Heart right ventricle (tissue), 16 donors: ENCODE measurements at regions not wholly inside any gene's neighbourhood (a gene's known extent, or its start where the extent isn't known, plus 50 kb on each side); places are given as distances from the start of the nearest gene placed in this dataset.

Experiments
- ATAC-seq, 8 donors: fragments of 200-7000 bp; cut with Tn5 transposase; one replicate each; pipeline ENCODE4 v1.9.1; 2020; ENCODE audit warnings: mild to moderate bottlenecking in 8 of 8, moderate library complexity in 8 of 8, moderate number of reproducible peaks in 1 of 8
- DNase-seq, 2 donors: peaks; one replicate each; pipeline ENCODE4 v3.0.0-alpha.2; 2020
- H3K27ac ChIP-seq, 10 donors: fragments of 200-600 bp; sonication (generic) in 2 of 10; one replicate each; pipeline versions ENCODE4 v1.5.0 to v1.8.0; 2020 to 2022; ENCODE audit warnings: mild to moderate bottlenecking in 3 of 10
- H3K27me3 ChIP-seq, 7 donors: fragments of 200-600 bp; one replicate each; pipeline ENCODE4 v1.8.0; 2021 to 2022; ENCODE audit warnings: mild to moderate bottlenecking in 2 of 7
- H3K36me3 ChIP-seq, 9 donors: fragments of 200-600 bp; sonication (generic) in 1 of 9; one replicate each; pipeline versions ENCODE4 v1.5.0 to v1.8.0; 2020 to 2022; ENCODE audit warnings: mild to moderate bottlenecking in 2 of 9
- H3K4me1 ChIP-seq, 9 donors: fragments of 200-600 bp; sonication (generic) in 1 of 9; one replicate each; pipeline versions ENCODE4 v1.5.0 to v1.8.0; 2020 to 2022; ENCODE audit warnings: mild to moderate bottlenecking in 4 of 9
- H3K4me3 ChIP-seq, 10 donors: fragments of 200-600 bp; sonication (generic) in 2 of 10; one replicate each; pipeline versions ENCODE4 v1.5.0 to v1.8.0; 2020 to 2022; ENCODE audit warnings: mild to moderate bottlenecking in 7 of 10, moderate library complexity in 2 of 10
- H3K9me3 ChIP-seq, 11 donors: fragments of 200-600 bp in 10 of 11; sonication (generic) in 2 of 11; one replicate each; pipeline versions ENCODE4 v1.5.0 to v1.8.0; 2013 to 2022; ENCODE audit warnings: mild to moderate bottlenecking in 2 of 11, control low read depth in 1 of 11, moderate library complexity in 1 of 11
- CTCF ChIP-seq, 9 donors: fragments of 200-600 bp; sonication (generic) in 2 of 9; IDR thresholded peaks; one replicate each; pipeline versions ENCODE4 v1.5.0 to v1.8.0; 2021 to 2022; ENCODE audit warnings: antibody characterized with exemption in 9 of 9, mild to moderate bottlenecking in 5 of 9, moderate library complexity in 1 of 9
- WGBS, 2 donors: extraction: QIAGEN DNeasy Blood & Tissue Kit; methylation state at CpG; one replicate each; pipeline ENCODE4 v1.1.7; 2013; ENCODE audit warnings: inconsistent platforms in 1 of 2; 5-methylcytosine and 5-hydroxymethylcytosine counted together
- intact Hi-C, 10 donors: fragments of 100-400 bp; cut with DNase I; formaldehyde crosslinking; loops; one replicate each; pipeline versions ENCODE4 v1.11.1 to v1.14.2; 2022
- donor health status: Arrhythmogenic right ventricular cardiomyopathy.
- donor health status: ischemic (EF 13 %, LVEDD 7.1; RV severe dilation, severe dysfunction).
- donor health status: healthy with polysubstance abuse.
- donor health status: DM: no; HTN: yes; CAD: no.
- donor health status: DM: no; HTN: no; CAD: no.
- donor health status: ischemic (EF 25% LVEDD 6.9; RV normal size, moderate dysfunction).
- donor health status: ischemic (EF 25% LVEDD 5.7; RV mildly dilated, moderate dysfunction).
- donor health status: healthy.
- donor health status: DM: yes; HTN: yes; CAD: no.
- donor health status: Ischemic cardiomyopathy.
- donor health status: ischemic (EF 35%, LVEDD 5.7; RV mildly dilated, moderate dysfunction).
- donor health status: nonischemic (EF 11% LVEDD 7.7; RV severe dilation, severe dysfunction).
- donor health status: DM: yes; HTN: yes; CAD: no.
- donor health status: PGD.
- donor health status: ischemic (EF 29% LVEDD 5.4; RV normal size, mild dysfunction).
- donor health status: nonischemic (EF 23%, LVEDD 6.1; RV moderate dilation, normal function).

- Histone ChIP-seq H3K4me1 (peaks cover 0 to 13% (median 0%) of the 10 kb centered on the region in 9 donors), H3K9me3 (no peaks in the 10 kb centered on the region), H3K27ac (no peak overlapping the region), H3K4me3 (no peak overlapping the region), H3K36me3 (no peaks in the 10 kb centered on the region), H3K27me3 (peaks cover 0 to 4% (median 0%) of the 10 kb centered on the region in 7 donors)
- no peak for DNase-seq
- TF ChIP-seq CTCF (IDR thresholded peaks at IDR 0.05) = no peak
- 60 to 71% methylated on average over 3 of the region's 3 CpGs for WGBS, 2 donors
- intact Hi-C loops = no loop called here
- ATAC-seq = no peak
These were observed 83.6 kb downstream of the PFDN4 start for GRCh38 chr20:54291339-54292010.

GRCh38 chr20:54292185-54292584 lies 84.3 kb downstream of the PFDN4 start:
- 67 to 75% methylated on average over 3 of the region's 3 CpGs for WGBS, 2 donors
- no peak for TF ChIP-seq CTCF (IDR thresholded peaks at IDR 0.05)
- intact Hi-C loops = no loop called here
- peaks cover 0 to 4% (median 0%) of the 10 kb centered on the region in 7 donors for H3K27me3 ChIP-seq
- DNase-seq = no peak
- H3K27ac ChIP-seq = no peak overlapping the region
- ATAC-seq = no peak
- H3K4me1 ChIP-seq = peaks cover 0 to 13% (median 0%) of the 10 kb centered on the region in 9 donors
- H3K9me3 ChIP-seq = no peaks in the 10 kb centered on the region
- no peak overlapping the region for H3K4me3 ChIP-seq
- H3K36me3 ChIP-seq = no peaks in the 10 kb centered on the region

GRCh38 chr20:54293526-54293925 lies 85.6 kb downstream of the PFDN4 start:
- 41 to 50% methylated on average over 2 of the region's 2 CpGs for WGBS, 2 donors
- peak in 4 of 8 donors; percentile 40 to 86 (median 78) for ATAC-seq
- peaks cover 0 to 13% (median 0%) of the 10 kb centered on the region in 9 donors for H3K4me1 ChIP-seq
- peak overlapping the region in 1 of 10 donors; percentile 62 for H3K27ac ChIP-seq
- TF ChIP-seq CTCF (IDR thresholded peaks at IDR 0.05) = no peak
- H3K4me3 ChIP-seq = no peak overlapping the region
- intact Hi-C loops = no loop called here
- DNase-seq = peak in 1 of 2 donors; percentile 27
- H3K36me3 ChIP-seq = no peaks in the 10 kb centered on the region
- H3K27me3 ChIP-seq = peaks cover 0 to 4% (median 0%) of the 10 kb centered on the region in 7 donors
- H3K9me3 ChIP-seq = no peaks in the 10 kb centered on the region

GRCh38 chr20:54294094-54294493 lies 86.2 kb downstream of the PFDN4 start:
- no peak overlapping the region for H3K4me3 ChIP-seq
- H3K9me3 ChIP-seq = no peaks in the 10 kb centered on the region
- intact Hi-C loops = loop anchor here in 1 of 10 donors (2.0 kb wide), 1 partner anchor 37 kb away; no protein-coding TSS in a partner anchor
- TF ChIP-seq CTCF (IDR thresholded peaks at IDR 0.05) = no peak
- WGBS, 2 donors = 63 to 69% methylated on average over 2 of the region's 2 CpGs
- H3K27ac ChIP-seq = peak overlapping the region in 2 of 10 donors; percentile 13 to 18
- peaks cover 0 to 13% (median 0%) of the 10 kb centered on the region in 9 donors for H3K4me1 ChIP-seq
- no peak for DNase-seq
- H3K27me3 ChIP-seq = peaks cover 0 to 4% (median 0%) of the 10 kb centered on the region in 7 donors
- H3K36me3 ChIP-seq = no peaks in the 10 kb centered on the region
- ATAC-seq = peak in 1 of 8 donors; percentile 21
